H1 (cell line): ENCODE measurements at regions not wholly inside any gene's neighbourhood (a gene's known extent, or its start where the extent isn't known, plus 50 kb on each side); places are given as distances from the start of the nearest gene placed in this dataset.

Experiments used
- CTCF ChIA-PET: fragments of 300-600 bp; sonication (Branson Sonifier 250); formaldehyde crosslinking; loops from one replicate; lab custom pipeline; 2021; ENCODE audit not compliant: partially characterized antibody; lab: Charles Lee
- POLR2A ChIA-PET: fragments of 300-600 bp; sonication (Branson Sonifier 250); formaldehyde crosslinking; loops from one replicate; lab custom pipeline; 2021; ENCODE audit warnings: inconsistent platforms; ENCODE audit not compliant: partially characterized antibody; lab: Charles Lee
- DNase-seq, 2 experiments: peaks; one replicate each; pipeline versions ENCODE4 v3.0.0 to v3.0.0-alpha.2; 2010 to 2022; ENCODE audit warnings: low spot score in 2 of 2, low read depth in 1 of 2, mixed read lengths in 1 of 2
- FAIRE-seq: peaks from 2 replicates; lab custom pipeline; 2011; peaks lifted over from hg19 to GRCh38; lab: Jason Lieb, UNC
- H2AFZ ChIP-seq: 2 replicates; pipeline ENCODE4 v1.8.1; 2012; ENCODE audit warnings: low read length, inconsistent platforms
- H2AK5ac ChIP-seq: 2 replicates; pipeline ENCODE4 v1.6.1; 2013; ENCODE audit warnings: low read depth, low read length
- H2BK120ac ChIP-seq: replicated peaks from 2 replicates; pipeline ENCODE3; 2013; ENCODE audit warnings: low read depth, low read length, inconsistent platforms
- H2BK12ac ChIP-seq: 2 replicates; pipeline ENCODE4 v1.6.1; 2013; ENCODE audit warnings: low read depth, low read length
- H2BK15ac ChIP-seq: 2 replicates; pipeline ENCODE4 v1.6.1; 2013; ENCODE audit warnings: low read length
- H2BK20ac ChIP-seq: 2 replicates; pipeline ENCODE4 v1.6.1; 2013; ENCODE audit warnings: low read length
- H2BK5ac ChIP-seq: 2 replicates; pipeline ENCODE4 v1.6.1; 2013; ENCODE audit warnings: low read depth, low read length
- H3K14ac ChIP-seq: 2 replicates; pipeline ENCODE4 v1.6.1; 2013; ENCODE audit warnings: inconsistent platforms; ENCODE audit not compliant: insufficient read length
- H3K18ac ChIP-seq: 2 replicates; pipeline ENCODE4 v1.6.1; 2013; ENCODE audit warnings: low read length; ENCODE audit errors: extremely low read depth
- H3K23ac ChIP-seq: 2 replicates; pipeline ENCODE4 v1.6.1; 2013; ENCODE audit warnings: inconsistent platforms; ENCODE audit not compliant: insufficient read length
- H3K23me2 ChIP-seq: 2 replicates; pipeline ENCODE4 v1.6.1; 2013; ENCODE audit warnings: low read depth, low read length
- H3K27ac ChIP-seq: 2 replicates; pipeline ENCODE4 v1.6.1; 2011; ENCODE audit warnings: low read depth, low read length, inconsistent platforms
- H3K27me3 ChIP-seq, 4 experiments: replicated peaks in 1 of 4; 1 replicate in 1 of 4; 2 replicates in 3 of 4; pipeline versions ENCODE4 v1.6.1 to v1.8.1; 2011 to 2013; ENCODE audit warnings: low read length in 3 of 4, mild to moderate bottlenecking in 3 of 4, inconsistent platforms in 2 of 4, mixed read lengths in 2 of 4, moderate library complexity in 1 of 4; ENCODE audit not compliant: control insufficient read depth in 3 of 4, insufficient read depth in 3 of 4; ENCODE audit errors: extremely low read depth in 1 of 4
- H3K36me3 ChIP-seq, 4 experiments: 2 replicates each; pipeline versions ENCODE4 v1.6.1 to v1.8.1; 2011 to 2013; ENCODE audit warnings: mild to moderate bottlenecking in 4 of 4, low read length in 3 of 4, moderate library complexity in 2 of 4, control low read depth in 1 of 4, inconsistent platforms in 1 of 4; ENCODE audit not compliant: insufficient read depth in 4 of 4, control insufficient read depth in 2 of 4
- H3K4ac ChIP-seq: replicated peaks from 2 replicates; pipeline ENCODE3; 2013; ENCODE audit warnings: low read length, low read depth, mixed read lengths, inconsistent platforms; ENCODE audit not compliant: insufficient read length
- H3K4me1 ChIP-seq, 4 experiments: replicated peaks in 1 of 4; 1 replicate in 1 of 4; 2 replicates in 3 of 4; pipeline versions ENCODE4 v1.6.1 to v1.8.1; 2011 to 2013; ENCODE audit warnings: low read length in 3 of 4, inconsistent platforms in 2 of 4, mixed read lengths in 1 of 4; ENCODE audit not compliant: insufficient read depth in 4 of 4, control insufficient read depth in 3 of 4
- H3K4me2 ChIP-seq, 2 experiments: 2 replicates each; pipeline versions ENCODE4 v1.6.1 to v1.8.1; 2011 to 2013; ENCODE audit warnings: low read depth in 2 of 2, low read length in 2 of 2, control low read depth in 1 of 2, inconsistent platforms in 1 of 2, mild to moderate bottlenecking in 1 of 2; ENCODE audit not compliant: insufficient read depth in 1 of 2
- H3K4me3 ChIP-seq, 4 experiments: fragments of 200-600, 300-600 bp in 1 of 4; sonication (generic), shearing (Covaris generic), sonication (Bioruptor Twin) in 1 of 4; 2 replicates each; pipeline versions ENCODE4 v1.5.1 to v1.8.1; 2011 to 2016; ENCODE audit warnings: low read length in 4 of 4, low read depth in 3 of 4, control low read depth in 2 of 4, inconsistent platforms in 2 of 4, mild to moderate bottlenecking in 2 of 4, mixed read lengths in 1 of 4, moderate library complexity in 1 of 4; ENCODE audit not compliant: insufficient read depth in 2 of 4; ENCODE audit errors: extremely low read depth in 1 of 4
- H3K56ac ChIP-seq: replicated peaks from 2 replicates; pipeline ENCODE3; 2013; ENCODE audit warnings: low read depth, mild to moderate bottlenecking, mixed read lengths, low read length, inconsistent platforms; ENCODE audit not compliant: insufficient read length
- H3K79me1 ChIP-seq: 2 replicates; pipeline ENCODE4 v1.6.1; 2013; ENCODE audit warnings: low read depth, low read length, control low read depth
- H3K79me2 ChIP-seq, 2 experiments: 2 replicates each; pipeline versions ENCODE4 v1.6.1 to v1.8.1; 2012 to 2013; ENCODE audit warnings: low read length in 2 of 2, mild to moderate bottlenecking in 2 of 2, inconsistent platforms in 1 of 2; ENCODE audit not compliant: insufficient read depth in 2 of 2, control insufficient read depth in 1 of 2
- H3K9ac ChIP-seq, 4 experiments: replicated peaks in 1 of 4; 1 replicate in 1 of 4; 2 replicates in 3 of 4; pipeline versions ENCODE4 v1.6.1 to v1.8.1; 2011 to 2013; ENCODE audit warnings: low read depth in 3 of 4, low read length in 3 of 4, control low read depth in 2 of 4, mild to moderate bottlenecking in 2 of 4, moderate library complexity in 2 of 4, inconsistent platforms in 1 of 4; ENCODE audit errors: extremely low read depth in 1 of 4
- H3K9me3 ChIP-seq, 2 experiments: 2 replicates each; pipeline versions ENCODE4 v1.6.1 to v1.8.1; 2012 to 2013; ENCODE audit warnings: mild to moderate bottlenecking in 2 of 2, moderate library complexity in 2 of 2, control low read depth in 1 of 2, inconsistent platforms in 1 of 2, low read depth in 1 of 2, low read length in 1 of 2, mixed read lengths in 1 of 2; ENCODE audit not compliant: insufficient read depth in 2 of 2
- H4K20me1 ChIP-seq, 2 experiments: replicated peaks in 1 of 2; 2 replicates each; pipeline versions ENCODE3 to v1.8.1; 2011 to 2013; ENCODE audit warnings: inconsistent platforms in 2 of 2, low read length in 2 of 2, mild to moderate bottlenecking in 1 of 2; ENCODE audit not compliant: insufficient read depth in 2 of 2, control insufficient read depth in 1 of 2
- H4K5ac ChIP-seq: 2 replicates; pipeline ENCODE4 v1.6.1; 2013; ENCODE audit warnings: low read length, low read depth, mixed read lengths, inconsistent platforms; ENCODE audit not compliant: insufficient read length
- H4K8ac ChIP-seq: 2 replicates; pipeline ENCODE4 v1.8.0; 2013; ENCODE audit warnings: mild to moderate bottlenecking, moderate library complexity, low read length, inconsistent platforms; ENCODE audit not compliant: insufficient read depth; ENCODE audit errors: extremely low read depth
- H4K91ac ChIP-seq: replicated peaks from 2 replicates; pipeline ENCODE3; 2013; ENCODE audit warnings: low read length, mixed read lengths, inconsistent platforms; ENCODE audit not compliant: insufficient read length
- EGR1 ChIP-seq: IDR thresholded peaks from 2 replicates; pipeline ENCODE4 v1.6.1; 2011; ENCODE audit warnings: low read depth, low read length, borderline replicate concordance
- EP300 ChIP-seq, 2 experiments: IDR thresholded peaks; 1 replicate in 1 of 2; 2 replicates in 1 of 2; pipeline ENCODE4 v1.6.1; 2011 to 2012; ENCODE audit warnings: low read depth in 2 of 2, low read length in 2 of 2, mild to moderate bottlenecking in 2 of 2, borderline replicate concordance in 1 of 2, inconsistent platforms in 1 of 2, moderate library complexity in 1 of 2
- SIRT6 ChIP-seq: IDR thresholded peaks from one replicate; pipeline ENCODE4 v1.7.1; 2012; ENCODE audit warnings: low read length, inconsistent platforms
- WGBS, 2 experiments: shearing (Covaris generic) in 1 of 2; methylation state at CpG; one replicate each; pipeline versions ENCODE4 v1.1.6 to v1.1.7; 2013 to 2015; ENCODE audit warnings: low lambda C conversion rate in 2 of 2, mixed read lengths in 2 of 2, inconsistent platforms in 1 of 2, low coverage in 1 of 2, missing lambda C conversion rate in 1 of 2; ENCODE audit not compliant: insufficient replicate concordance in 2 of 2, insufficient coverage in 1 of 2, insufficient read length in 1 of 2; ENCODE audit errors: extremely low coverage in 1 of 2, missing lambda C conversion rate in 1 of 2; 5-methylcytosine and 5-hydroxymethylcytosine counted together

DNA sequence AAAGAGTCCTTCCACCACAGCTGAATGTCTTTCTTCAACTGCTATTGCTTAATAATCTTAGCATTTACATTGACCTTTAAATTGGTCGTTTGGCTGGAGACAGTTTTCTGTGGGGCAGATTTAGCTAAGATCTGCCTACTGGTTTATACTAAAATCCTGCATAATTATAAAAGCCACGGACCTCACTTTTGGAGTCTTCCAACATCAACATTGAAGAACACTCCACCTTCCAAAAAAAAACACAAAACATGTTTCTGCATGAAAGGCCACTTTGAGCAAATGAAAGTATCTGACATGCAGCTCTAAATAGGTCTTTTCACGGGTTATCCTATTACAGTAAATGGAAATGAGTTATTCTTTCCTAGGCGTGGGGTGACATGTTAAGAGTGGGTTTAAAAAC is 57.0 kb upstream of the KRR1 start:
- H4K20me1 ChIP-seq: no peaks in the 10 kb centered on the region
- no peak overlapping the region for H2BK120ac ChIP-seq
- H3K27me3 ChIP-seq: no peaks in the 10 kb centered on the region
- no peaks in the 10 kb centered on the region for H3K79me1 ChIP-seq
- no peak overlapping the region for H3K4ac ChIP-seq
- H4K8ac ChIP-seq: no peak overlapping the region
- TF ChIP-seq EP300 (IDR thresholded peaks at IDR 0.05; ENCODE audit: borderline replicate concordance in 1 of 2, low read depth in 2 of 2, low read length in 2 of 2) (no peak), EGR1 (no peak), SIRT6 (no peak)
- no peak overlapping the region for H3K4me3 ChIP-seq
- no peak overlapping the region for H2AFZ ChIP-seq
- FAIRE-seq (no peak), DNase-seq (no peak)
- 90% methylated on average over 4 of the region's 4 CpGs; no CpG with 5 or more reads in 1 of the 2 experiments for WGBS, 2 experiments
- 0 out of 2 replicates have a peak, but pooled peaks cover 2% of the 10 kb centered on the region for H3K23me2 ChIP-seq
- no peak overlapping the region for H2BK12ac ChIP-seq
- H3K36me3 ChIP-seq: peaks cover 0 to 4% (median 0%) of the 10 kb centered on the region in 4 experiments; a peak in 1 of 8 replicates
- no peaks in the 10 kb centered on the region for H3K79me2 ChIP-seq
- H3K4me1 ChIP-seq: no peaks in the 10 kb centered on the region
- no peak overlapping the region for H3K23ac ChIP-seq
- POLR2A ChIA-PET: no interaction called here
- no peak overlapping the region for H3K4me2 ChIP-seq
- CTCF ChIA-PET: interaction anchor here (0.6 to 0.8 kb wide), 3 partner anchors 10 to 136 kb away, joined by 3 to 5 read pairs (median 3); no protein-coding TSS in a partner anchor
- H3K9me3 ChIP-seq: peaks cover 19 to 21% of the 10 kb centered on the region in 2 experiments
- H3K14ac ChIP-seq: no peak overlapping the region
- H2AK5ac ChIP-seq: no peak overlapping the region
- H3K9ac ChIP-seq: no peak overlapping the region
- H3K56ac ChIP-seq: no peak overlapping the region
- no peak overlapping the region for H4K91ac ChIP-seq
- no peak overlapping the region for H3K27ac ChIP-seq
- H2BK20ac ChIP-seq: no peak overlapping the region
- no peak overlapping the region for H4K5ac ChIP-seq
- H3K18ac ChIP-seq: no peak overlapping the region
- H2BK15ac ChIP-seq: no peak overlapping the region
- no peak overlapping the region for H2BK5ac ChIP-seq
